ENCODE measurements at regions not wholly inside any gene's neighbourhood (a gene's known extent, or its start where the extent isn't known, plus 50 kb on each side); places are given as distances from the start of the nearest gene placed in this dataset.

- no peaks in the 10 kb centered on the region for H3K4me1 Mint-ChIP-seq
- H3K27ac Mint-ChIP-seq = no peak overlapping the region
- ATAC-seq (no peak), DNase-seq (no peak)
- peaks cover 0 to 6% (median 0%) of the 10 kb centered on the region in 9 donors for H3K9me3 Mint-ChIP-seq
- H3K4me3 Mint-ChIP-seq = no peak overlapping the region
- H3K27me3 Mint-ChIP-seq = peaks cover 0 to 2% (median under 1%) of the 10 kb centered on the region in 5 donors
- H3K36me3 Mint-ChIP-seq = no peaks in the 10 kb centered on the region
- POLR2A ChIA-PET = no interaction called here
Observed at GRCh38 chr11:30729187-30729713, 143.1 kb upstream of the MPPED2 start.

DNA sequence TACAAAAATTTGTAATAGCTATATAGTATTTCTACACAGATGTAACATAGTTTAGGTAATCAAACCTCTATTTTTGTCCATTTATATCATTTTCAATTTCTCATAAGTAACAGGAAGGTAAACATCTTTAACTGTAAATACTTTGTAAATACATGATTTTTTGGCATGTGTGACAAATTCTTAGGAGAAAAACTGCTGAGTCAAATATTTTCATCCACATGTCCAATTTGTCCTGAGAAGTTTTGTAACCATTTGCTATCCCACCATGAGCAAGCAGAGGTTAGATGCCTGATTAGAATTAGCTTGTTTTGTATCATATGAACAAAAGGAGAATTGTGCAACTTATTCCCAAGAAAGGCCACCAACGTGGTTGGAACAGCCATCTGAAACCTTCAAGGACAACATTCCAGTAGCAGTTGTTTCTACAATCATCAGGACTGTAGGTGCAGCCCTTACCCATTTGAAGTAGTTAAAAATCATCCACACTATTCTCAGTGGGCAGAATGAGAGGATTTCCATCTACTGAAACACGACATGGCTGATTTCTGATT, 139.6 kb upstream of the MPPED2 start:
- POLR2A ChIA-PET = no interaction called here
- ATAC-seq (no peak), DNase-seq (no peak)
- Mint-ChIP-seq H3K9me3 (peaks cover 0 to 13% (median 2%) of the 10 kb centered on the region in 9 donors), H3K36me3 (no peaks in the 10 kb centered on the region), H3K4me3 (no peak overlapping the region), H3K4me1 (no peaks in the 10 kb centered on the region), H3K27ac (no peak overlapping the region), H3K27me3 (peaks cover 0 to 9% (median 4%) of the 10 kb centered on the region in 5 donors)

DNA sequence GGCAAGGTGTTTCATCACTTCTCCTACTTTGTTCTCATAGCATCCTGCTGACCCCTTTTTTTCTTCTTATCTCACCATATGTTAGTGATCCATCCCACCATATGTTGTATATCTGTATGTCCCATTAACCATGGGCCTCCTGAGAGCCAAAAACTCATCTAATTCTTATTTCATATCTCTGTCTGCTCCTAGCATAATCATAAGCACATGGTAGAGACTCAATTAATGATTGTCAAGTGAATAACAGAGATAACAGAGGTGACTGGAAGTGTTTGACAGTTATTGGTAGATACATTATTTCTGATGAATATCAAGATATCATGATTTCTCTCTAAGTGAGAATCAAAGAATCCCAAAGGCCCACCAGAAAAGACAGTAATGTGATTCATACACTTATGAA, 138.1 kb upstream of the MPPED2 start:
- Mint-ChIP-seq H3K4me1 (no peaks in the 10 kb centered on the region), H3K27me3 (peaks cover 0 to 9% (median 6%) of the 10 kb centered on the region in 5 donors), H3K27ac (no peak overlapping the region), H3K4me3 (no peak overlapping the region), H3K36me3 (no peaks in the 10 kb centered on the region), H3K9me3 (peaks cover 0 to 13% (median 3%) of the 10 kb centered on the region in 9 donors)
- POLR2A ChIA-PET = interaction anchor here (0.5 kb wide), 1 partner anchor 10 kb away, joined by 4 read pairs; no protein-coding TSS in a partner anchor
- ATAC-seq (no peak), DNase-seq (no peak)

DNA sequence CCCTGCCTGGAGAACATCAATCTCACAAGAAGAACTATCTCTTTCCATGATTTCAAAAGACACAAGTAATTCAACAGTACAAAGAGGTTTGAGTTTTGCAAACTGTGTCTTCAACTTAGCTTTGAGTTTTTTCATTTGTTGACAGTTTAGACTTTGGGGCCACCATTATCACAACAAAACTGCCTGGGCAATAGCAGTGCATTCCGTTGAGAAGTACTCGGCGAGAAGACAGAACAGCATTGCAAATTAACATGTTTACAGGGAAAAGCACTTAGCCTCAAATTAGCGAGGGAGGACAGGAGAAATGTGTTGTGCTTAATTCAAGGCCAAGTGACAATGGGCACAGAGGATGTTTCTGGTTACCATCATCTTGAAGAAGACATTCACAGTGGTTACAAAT, 133.2 kb upstream of the MPPED2 start:
- H3K36me3 Mint-ChIP-seq = no peaks in the 10 kb centered on the region
- no peak overlapping the region for H3K4me3 Mint-ChIP-seq
- no peak for DNase-seq
- H3K27ac Mint-ChIP-seq = no peak overlapping the region
- peaks cover 0 to 9% (median 6%) of the 10 kb centered on the region in 5 donors for H3K27me3 Mint-ChIP-seq
- no peak for ATAC-seq
- POLR2A ChIA-PET = no interaction called here
- H3K9me3 Mint-ChIP-seq = peaks cover 0 to 8% (median 4%) of the 10 kb centered on the region in 9 donors
- no peaks in the 10 kb centered on the region for H3K4me1 Mint-ChIP-seq

DNA sequence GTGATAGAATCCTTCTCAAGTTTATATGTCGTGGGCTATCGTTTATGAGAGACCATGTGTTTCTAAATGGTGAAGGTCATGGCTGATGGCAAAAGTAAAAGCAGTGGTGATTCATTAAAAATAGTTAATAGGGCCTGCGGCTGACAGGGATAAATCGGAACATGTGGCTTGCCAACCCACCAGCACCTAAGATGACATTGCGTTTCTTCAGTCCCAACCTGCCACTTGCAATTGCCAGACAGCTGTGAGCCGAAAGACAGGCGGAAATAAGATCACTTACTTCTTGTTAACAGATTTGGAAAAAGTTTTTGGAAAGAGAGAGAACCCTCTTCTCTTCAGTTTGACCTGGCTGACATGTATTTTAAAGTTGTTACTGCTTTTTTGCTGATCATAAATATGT, 131.5 kb upstream of the MPPED2 start:
- Mint-ChIP-seq H3K27ac (no peak overlapping the region), H3K4me1 (no peaks in the 10 kb centered on the region), H3K4me3 (no peak overlapping the region), H3K9me3 (peaks cover 0 to 8% (median 0%) of the 10 kb centered on the region in 9 donors), H3K36me3 (no peaks in the 10 kb centered on the region), H3K27me3 (peaks cover 0 to 7% (median 0%) of the 10 kb centered on the region in 5 donors)
- POLR2A ChIA-PET = no interaction called here
- no peak for DNase-seq
- no peak for ATAC-seq

- Mint-ChIP-seq H3K27me3 (peaks cover 0 to 11% (median 0%) of the 10 kb centered on the region in 5 donors), H3K27ac (no peak overlapping the region)
Observed at GRCh38 chr11:30717009-30717408, 130.9 kb upstream of the MPPED2 start.

DNA sequence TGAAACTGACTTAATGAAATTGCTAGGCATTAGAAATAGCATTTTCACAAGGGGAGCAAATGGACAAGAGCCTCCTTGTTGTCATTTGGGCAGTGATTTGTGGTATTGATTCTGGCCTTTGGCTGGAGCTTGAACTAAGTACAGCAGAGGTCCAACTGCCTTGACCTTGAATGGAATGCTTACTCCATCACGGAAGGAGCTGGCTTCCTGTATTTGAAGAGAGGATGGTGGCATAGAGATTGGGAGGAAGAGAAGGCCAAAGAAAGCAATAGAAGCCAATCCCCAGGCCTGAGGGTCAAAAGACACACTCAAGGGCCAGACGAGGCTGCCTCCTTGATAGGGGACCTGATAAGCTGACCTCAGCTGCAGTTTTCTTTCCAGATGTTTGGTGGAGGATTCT, 126.6 kb upstream of the MPPED2 start:
- POLR2A ChIA-PET = no interaction called here
- Mint-ChIP-seq H3K9me3 (peaks cover 0 to 6% (median 0%) of the 10 kb centered on the region in 9 donors), H3K4me3 (no peak overlapping the region), H3K27ac (no peak overlapping the region), H3K36me3 (no peaks in the 10 kb centered on the region), H3K27me3 (peaks cover 0 to 9% (median 2%) of the 10 kb centered on the region in 5 donors), H3K4me1 (no peaks in the 10 kb centered on the region)
- ATAC-seq = no peak
- DNase-seq = no peak

More at GRCh38 chr11:30717009-30717408, 130.9 kb upstream of the MPPED2 start:
- H3K4me1 Mint-ChIP-seq = no peaks in the 10 kb centered on the region
- peaks cover 0 to 6% (median 0%) of the 10 kb centered on the region in 9 donors for H3K9me3 Mint-ChIP-seq
- DNase-seq (no peak), ATAC-seq (no peak)
- POLR2A ChIA-PET = no interaction called here
- H3K36me3 Mint-ChIP-seq = no peaks in the 10 kb centered on the region
- H3K4me3 Mint-ChIP-seq = no peak overlapping the region

GRCh38 chr11:30710221-30710620, 124.1 kb upstream of the MPPED2 start:
- Mint-ChIP-seq H3K9me3 (peaks cover 0 to 4% (median 0%) of the 10 kb centered on the region in 9 donors), H3K27ac (no peak overlapping the region), H3K4me1 (no peaks in the 10 kb centered on the region), H3K4me3 (no peak overlapping the region), H3K27me3 (peaks cover 0 to 9% (median 2%) of the 10 kb centered on the region in 5 donors), H3K36me3 (no peaks in the 10 kb centered on the region)
- no peak for DNase-seq
- ATAC-seq = no peak
- POLR2A ChIA-PET = no interaction called here

- no peak for ATAC-seq
- POLR2A ChIA-PET = no interaction called here
- Mint-ChIP-seq H3K4me1 (no peaks in the 10 kb centered on the region), H3K27ac (no peak overlapping the region), H3K27me3 (peaks cover 0 to 6% (median 2%) of the 10 kb centered on the region in 5 donors), H3K4me3 (no peak overlapping the region), H3K9me3 (peaks cover 0 to 5% (median 0%) of the 10 kb centered on the region in 9 donors), H3K36me3 (no peaks in the 10 kb centered on the region)
- no peak for DNase-seq
Observed at GRCh38 chr11:30707110-30707509, 121.0 kb upstream of the MPPED2 start.

DNA sequence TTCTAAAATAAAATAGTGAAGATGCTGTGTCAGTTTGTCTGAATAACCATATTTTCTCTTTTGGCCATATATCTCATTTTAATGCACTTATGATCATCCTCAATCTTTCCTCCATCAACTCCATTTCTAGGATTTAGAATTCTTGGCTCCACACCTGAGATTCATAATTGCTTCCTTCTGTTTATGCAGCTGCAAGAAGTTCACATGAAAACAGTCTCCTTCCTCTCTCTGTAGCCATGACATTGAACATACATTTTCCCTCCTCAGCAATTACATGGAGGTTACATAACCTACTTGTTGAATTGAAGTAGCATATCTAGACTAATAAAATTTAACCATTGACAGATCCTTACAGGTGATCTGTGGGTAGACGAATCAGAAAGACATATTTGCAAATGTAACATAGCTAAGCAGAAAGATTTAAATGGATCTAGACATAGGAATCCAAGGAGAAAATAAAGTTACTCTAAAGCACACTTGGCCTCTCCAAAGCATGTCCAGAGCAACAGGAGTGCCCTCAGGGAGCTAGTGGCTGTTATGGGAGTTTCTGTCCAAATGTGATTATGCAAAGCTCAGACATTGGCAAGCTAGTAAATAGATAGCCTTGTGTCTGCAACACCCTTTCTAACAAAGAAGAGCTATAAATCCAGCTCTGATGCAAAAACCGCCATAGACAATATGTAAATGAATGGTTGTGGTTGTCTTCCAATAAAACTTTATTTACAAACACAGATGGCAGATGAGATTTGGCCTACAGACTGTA, 119.9 kb upstream of the MPPED2 start:
- no peaks in the 10 kb centered on the region for H3K4me1 Mint-ChIP-seq
- ATAC-seq (no peak), DNase-seq (no peak)
- no peak overlapping the region for H3K27ac Mint-ChIP-seq
- H3K27me3 Mint-ChIP-seq = peaks cover 0 to 6% (median 2%) of the 10 kb centered on the region in 5 donors
- no peaks in the 10 kb centered on the region for H3K36me3 Mint-ChIP-seq
- no peak overlapping the region for H3K4me3 Mint-ChIP-seq
- H3K9me3 Mint-ChIP-seq = peaks cover 0 to 5% (median 0%) of the 10 kb centered on the region in 9 donors
- POLR2A ChIA-PET = no interaction called here

DNA sequence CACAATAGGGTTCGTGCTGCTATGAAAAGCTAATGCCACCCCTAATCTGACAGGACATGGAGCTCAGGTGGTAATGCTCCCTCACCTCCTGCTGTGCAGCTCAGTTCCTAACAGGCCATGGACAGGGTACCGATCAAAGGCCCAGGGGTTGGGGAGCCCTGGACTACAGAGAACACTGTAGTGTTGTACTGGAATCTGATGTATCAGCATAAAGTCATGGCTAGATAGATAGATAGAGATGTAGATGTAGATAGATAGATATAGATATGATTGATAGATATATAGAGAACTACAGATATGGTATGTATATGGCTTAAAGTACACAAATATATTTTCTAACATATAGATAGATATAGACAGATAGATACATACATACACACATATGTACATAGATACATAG, 112.3 kb upstream of the MPPED2 start:
- Mint-ChIP-seq H3K9me3 (peaks cover 0 to 5% (median 0%) of the 10 kb centered on the region in 9 donors), H3K4me1 (no peaks in the 10 kb centered on the region), H3K27ac (no peak overlapping the region), H3K36me3 (no peaks in the 10 kb centered on the region), H3K27me3 (peaks cover 0 to 2% (median 0%) of the 10 kb centered on the region in 5 donors), H3K4me3 (no peak overlapping the region)
- DNase-seq (no peak), ATAC-seq (no peak)
- POLR2A ChIA-PET = no interaction called here

DNA sequence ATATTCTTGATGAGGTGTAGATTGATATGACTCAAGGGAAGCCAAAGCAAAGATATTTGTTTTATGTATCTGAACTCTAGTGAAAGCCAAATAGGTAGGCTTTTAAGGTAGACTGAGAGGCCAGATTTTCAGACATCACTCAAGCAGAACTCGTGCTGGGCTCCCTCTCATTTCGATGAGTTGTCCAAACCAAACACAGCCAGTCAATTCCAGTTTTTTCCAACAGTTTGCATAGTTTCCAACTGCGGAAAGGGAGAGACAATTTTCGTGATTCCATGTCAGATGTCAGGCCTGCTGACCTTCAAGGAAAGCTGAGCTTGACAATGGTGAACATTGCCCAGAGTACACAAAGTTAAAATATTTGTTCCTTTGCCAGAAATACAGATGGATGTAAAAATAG, 110.9 kb upstream of the MPPED2 start:
- H3K27me3 Mint-ChIP-seq = no peaks in the 10 kb centered on the region
- H3K36me3 Mint-ChIP-seq = no peaks in the 10 kb centered on the region
- POLR2A ChIA-PET = no interaction called here
- H3K4me3 Mint-ChIP-seq = no peak overlapping the region
- H3K9me3 Mint-ChIP-seq = peaks cover 0 to 5% (median 0%) of the 10 kb centered on the region in 9 donors
- DNase-seq (no peak), ATAC-seq (no peak)
- H3K4me1 Mint-ChIP-seq = no peaks in the 10 kb centered on the region
- H3K27ac Mint-ChIP-seq = no peak overlapping the region

DNA sequence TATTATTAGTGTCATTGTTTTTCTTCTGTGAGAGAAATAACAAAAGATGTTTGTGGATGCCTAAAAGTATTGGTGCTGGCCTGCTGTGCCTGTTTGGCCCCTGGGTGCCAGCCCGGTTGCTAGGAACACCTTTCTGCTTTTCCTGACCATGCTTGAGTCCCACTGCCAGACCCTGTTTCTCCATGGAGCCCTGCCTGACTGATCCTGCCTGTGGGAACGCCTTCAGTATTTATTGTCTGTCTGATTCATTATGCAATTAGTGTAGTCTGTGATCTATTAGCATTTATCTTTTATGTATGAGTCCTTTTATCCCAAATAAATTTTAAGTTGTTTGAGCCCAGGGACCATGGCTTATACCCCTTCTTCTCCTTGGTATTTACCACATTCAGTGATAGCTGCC, 98.6 kb upstream of the MPPED2 start:
- Mint-ChIP-seq H3K4me3 (no peak overlapping the region), H3K27me3 (peaks cover 0 to 13% (median 1%) of the 10 kb centered on the region in 5 donors), H3K36me3 (no peaks in the 10 kb centered on the region), H3K9me3 (peaks cover 0 to 33% (median 7%) of the 10 kb centered on the region in 9 donors), H3K27ac (peak overlapping the region in 1 of 10 donors; percentile 12), H3K4me1 (no peaks in the 10 kb centered on the region)
- DNase-seq (no peak), ATAC-seq (no peak)
- POLR2A ChIA-PET = no interaction called here

All from naive thymus-derived CD8-positive, alpha-beta T cell (primary cell).